ENCODE measurements at regions not wholly inside any gene's neighbourhood (a gene's known extent, or its start where the extent isn't known, plus 50 kb on each side); places are given as distances from the start of the nearest gene placed in this dataset.

GRCh38 chr20:25749649-25750048 is 53.0 kb upstream of the ZNF337 start:
- no peak for TF ChIP-seq CTCF (IDR thresholded peaks at IDR 0.05; ENCODE audit: low read depth, low read length)
- TF ChIP-seq POLR2A (IDR thresholded peaks at IDR 0.05; ENCODE audit: extremely low read depth, insufficient read length): no peak
